Heart right ventricle (tissue), 16 donors: ENCODE measurements at regions not wholly inside any gene's neighbourhood (a gene's known extent, or its start where the extent isn't known, plus 50 kb on each side); places are given as distances from the start of the nearest gene placed in this dataset.

Experiments
- ATAC-seq, 8 donors: fragments of 200-7000 bp; cut with Tn5 transposase; one replicate each; pipeline ENCODE4 v1.9.1; 2020; ENCODE audit warnings: mild to moderate bottlenecking in 8 of 8, moderate library complexity in 8 of 8, moderate number of reproducible peaks in 1 of 8
- DNase-seq, 2 donors: peaks; one replicate each; pipeline ENCODE4 v3.0.0-alpha.2; 2020
- H3K27ac ChIP-seq, 10 donors: fragments of 200-600 bp; sonication (generic) in 2 of 10; one replicate each; pipeline versions ENCODE4 v1.5.0 to v1.8.0; 2020 to 2022; ENCODE audit warnings: mild to moderate bottlenecking in 3 of 10
- H3K27me3 ChIP-seq, 7 donors: fragments of 200-600 bp; one replicate each; pipeline ENCODE4 v1.8.0; 2021 to 2022; ENCODE audit warnings: mild to moderate bottlenecking in 2 of 7
- H3K36me3 ChIP-seq, 9 donors: fragments of 200-600 bp; sonication (generic) in 1 of 9; one replicate each; pipeline versions ENCODE4 v1.5.0 to v1.8.0; 2020 to 2022; ENCODE audit warnings: mild to moderate bottlenecking in 2 of 9
- H3K4me1 ChIP-seq, 9 donors: fragments of 200-600 bp; sonication (generic) in 1 of 9; one replicate each; pipeline versions ENCODE4 v1.5.0 to v1.8.0; 2020 to 2022; ENCODE audit warnings: mild to moderate bottlenecking in 4 of 9
- H3K4me3 ChIP-seq, 10 donors: fragments of 200-600 bp; sonication (generic) in 2 of 10; one replicate each; pipeline versions ENCODE4 v1.5.0 to v1.8.0; 2020 to 2022; ENCODE audit warnings: mild to moderate bottlenecking in 7 of 10, moderate library complexity in 2 of 10
- H3K9me3 ChIP-seq, 11 donors: fragments of 200-600 bp in 10 of 11; sonication (generic) in 2 of 11; one replicate each; pipeline versions ENCODE4 v1.5.0 to v1.8.0; 2013 to 2022; ENCODE audit warnings: mild to moderate bottlenecking in 2 of 11, control low read depth in 1 of 11, moderate library complexity in 1 of 11
- WGBS, 2 donors: extraction: QIAGEN DNeasy Blood & Tissue Kit; methylation state at CpG; one replicate each; pipeline ENCODE4 v1.1.7; 2013; ENCODE audit warnings: inconsistent platforms in 1 of 2; 5-methylcytosine and 5-hydroxymethylcytosine counted together
- intact Hi-C, 10 donors: fragments of 100-400 bp; cut with DNase I; formaldehyde crosslinking; loops; one replicate each; pipeline versions ENCODE4 v1.11.1 to v1.14.2; 2022
- TF ChIP-seq, protein P1 (sequence below), 9 donors: fragments of 200-600 bp; sonication (generic) in 2 of 9; IDR thresholded peaks; one replicate each; pipeline versions ENCODE4 v1.5.0 to v1.8.0; 2021 to 2022; ENCODE audit warnings: antibody characterized with exemption in 9 of 9, mild to moderate bottlenecking in 5 of 9, moderate library complexity in 1 of 9
- donor health status: Arrhythmogenic right ventricular cardiomyopathy.
- donor health status: ischemic (EF 13 %, LVEDD 7.1; RV severe dilation, severe dysfunction).
- donor health status: healthy with polysubstance abuse.
- donor health status: DM: no; HTN: yes; CAD: no.
- donor health status: DM: no; HTN: no; CAD: no.
- donor health status: ischemic (EF 25% LVEDD 6.9; RV normal size, moderate dysfunction).
- donor health status: ischemic (EF 25% LVEDD 5.7; RV mildly dilated, moderate dysfunction).
- donor health status: healthy.
- donor health status: DM: yes; HTN: yes; CAD: no.
- donor health status: Ischemic cardiomyopathy.
- donor health status: ischemic (EF 35%, LVEDD 5.7; RV mildly dilated, moderate dysfunction).
- donor health status: nonischemic (EF 11% LVEDD 7.7; RV severe dilation, severe dysfunction).
- donor health status: DM: yes; HTN: yes; CAD: no.
- donor health status: PGD.
- donor health status: ischemic (EF 29% LVEDD 5.4; RV normal size, mild dysfunction).
- donor health status: nonischemic (EF 23%, LVEDD 6.1; RV moderate dilation, normal function).

GRCh38 chrX:124475358-124475757 is 129.0 kb downstream of the SH2D1A start:
- DNase-seq (no peak), ATAC-seq (no peak)
- Histone ChIP-seq H3K27me3 (no peaks in the 10 kb centered on the region), H3K9me3 (no peaks in the 10 kb centered on the region), H3K4me1 (no peaks in the 10 kb centered on the region), H3K4me3 (no peak overlapping the region), H3K27ac (no peak overlapping the region), H3K36me3 (no peaks in the 10 kb centered on the region)
- 58 to 67% methylated on average over 2 of the region's 2 CpGs for WGBS, 2 donors
- TF ChIP-seq, protein P1, sequence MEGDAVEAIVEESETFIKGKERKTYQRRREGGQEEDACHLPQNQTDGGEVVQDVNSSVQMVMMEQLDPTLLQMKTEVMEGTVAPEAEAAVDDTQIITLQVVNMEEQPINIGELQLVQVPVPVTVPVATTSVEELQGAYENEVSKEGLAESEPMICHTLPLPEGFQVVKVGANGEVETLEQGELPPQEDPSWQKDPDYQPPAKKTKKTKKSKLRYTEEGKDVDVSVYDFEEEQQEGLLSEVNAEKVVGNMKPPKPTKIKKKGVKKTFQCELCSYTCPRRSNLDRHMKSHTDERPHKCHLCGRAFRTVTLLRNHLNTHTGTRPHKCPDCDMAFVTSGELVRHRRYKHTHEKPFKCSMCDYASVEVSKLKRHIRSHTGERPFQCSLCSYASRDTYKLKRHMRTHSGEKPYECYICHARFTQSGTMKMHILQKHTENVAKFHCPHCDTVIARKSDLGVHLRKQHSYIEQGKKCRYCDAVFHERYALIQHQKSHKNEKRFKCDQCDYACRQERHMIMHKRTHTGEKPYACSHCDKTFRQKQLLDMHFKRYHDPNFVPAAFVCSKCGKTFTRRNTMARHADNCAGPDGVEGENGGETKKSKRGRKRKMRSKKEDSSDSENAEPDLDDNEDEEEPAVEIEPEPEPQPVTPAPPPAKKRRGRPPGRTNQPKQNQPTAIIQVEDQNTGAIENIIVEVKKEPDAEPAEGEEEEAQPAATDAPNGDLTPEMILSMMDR (IDR thresholded peaks at IDR 0.05) = no peak
- intact Hi-C loops = no loop called here

- Histone ChIP-seq H3K36me3 (no peaks in the 10 kb centered on the region), H3K9me3 (no peaks in the 10 kb centered on the region), H3K4me1 (no peaks in the 10 kb centered on the region), H3K4me3 (no peak overlapping the region), H3K27me3 (no peaks in the 10 kb centered on the region), H3K27ac (no peak overlapping the region)
- intact Hi-C loops = no loop called here
- 82 to 93% methylated on average over 2 of the region's 2 CpGs for WGBS, 2 donors
- no peak for ATAC-seq
- no peak for DNase-seq
- TF ChIP-seq, protein P1 (IDR thresholded peaks at IDR 0.05) = no peak
These were observed 130.2 kb downstream of the SH2D1A start for GRCh38 chrX:124476562-124476961.

DNA sequence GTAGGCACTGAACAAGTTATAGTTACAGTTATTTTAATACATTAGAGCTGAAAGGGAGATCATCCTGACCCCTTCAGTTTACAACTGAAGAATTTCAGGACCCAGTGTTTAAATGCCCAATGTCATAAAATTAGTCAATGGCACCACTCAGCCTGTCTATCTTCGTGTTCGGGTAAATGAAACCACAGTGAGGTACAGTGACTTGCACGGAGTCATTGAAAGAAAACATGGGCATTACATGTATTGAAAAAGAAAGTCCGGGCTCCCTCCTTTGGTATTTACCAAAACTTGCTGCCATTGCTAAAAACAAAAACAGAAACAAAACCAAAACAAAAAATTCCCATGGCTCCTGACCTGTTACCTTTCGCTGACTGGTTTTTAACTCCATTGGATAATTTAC is 131.7 kb downstream of the SH2D1A start:
- TF ChIP-seq, protein P1 (IDR thresholded peaks at IDR 0.05) = no peak
- Histone ChIP-seq H3K9me3 (no peaks in the 10 kb centered on the region), H3K27me3 (no peaks in the 10 kb centered on the region), H3K4me1 (no peaks in the 10 kb centered on the region), H3K36me3 (no peaks in the 10 kb centered on the region), H3K27ac (no peak overlapping the region), H3K4me3 (no peak overlapping the region)
- intact Hi-C loops = no loop called here
- ATAC-seq (no peak), DNase-seq (no peak)
- 85 to 91% methylated on average over 5 of the region's 5 CpGs for WGBS, 2 donors

- DNase-seq (no peak), ATAC-seq (no peak)
- intact Hi-C loops = no loop called here
- Histone ChIP-seq H3K27me3 (no peaks in the 10 kb centered on the region), H3K36me3 (no peaks in the 10 kb centered on the region), H3K27ac (no peak overlapping the region), H3K4me3 (no peak overlapping the region), H3K9me3 (no peaks in the 10 kb centered on the region), H3K4me1 (no peaks in the 10 kb centered on the region)
- TF ChIP-seq, protein P1 (IDR thresholded peaks at IDR 0.05) = no peak
- WGBS, 2 donors = 63 to 66% methylated on average over 4 of the region's 4 CpGs
These were observed 142.2 kb downstream of the SH2D1A start for GRCh38 chrX:124488412-124489161.
